ENCODE measurements at regions not wholly inside any gene's neighbourhood (a gene's known extent, or its start where the extent isn't known, plus 50 kb on each side); places are given as distances from the start of the nearest gene placed in this dataset.
"Not testable (repeated sequence)": the region's sequence is repeated elsewhere in the genome, so short reads cannot be mapped to it uniquely, and the experiment has no call there.

DNA sequence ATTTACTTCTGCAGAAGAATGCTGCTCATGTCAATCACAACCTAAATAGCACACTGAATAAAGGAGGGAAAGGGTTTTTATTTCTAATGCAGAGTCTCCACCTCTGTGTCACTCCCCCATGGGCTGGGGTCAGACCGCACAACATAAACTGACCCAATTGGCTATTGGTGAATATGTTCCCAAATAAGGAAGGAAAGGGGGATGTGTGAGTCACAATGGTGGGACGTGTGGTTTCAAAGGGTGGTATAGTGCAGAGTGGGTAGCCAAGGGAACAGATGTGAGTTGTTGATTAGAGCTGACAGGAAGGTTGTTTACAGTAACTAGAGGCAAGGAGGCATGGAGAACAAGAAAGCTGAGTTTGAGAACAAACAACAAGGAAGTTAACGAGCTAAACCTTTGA, 491.8 kb downstream of the ZPLD1 start:
- no peak for DNase-seq (ENCODE audit: extremely low spot score)
- TF ChIP-seq, protein P1, sequence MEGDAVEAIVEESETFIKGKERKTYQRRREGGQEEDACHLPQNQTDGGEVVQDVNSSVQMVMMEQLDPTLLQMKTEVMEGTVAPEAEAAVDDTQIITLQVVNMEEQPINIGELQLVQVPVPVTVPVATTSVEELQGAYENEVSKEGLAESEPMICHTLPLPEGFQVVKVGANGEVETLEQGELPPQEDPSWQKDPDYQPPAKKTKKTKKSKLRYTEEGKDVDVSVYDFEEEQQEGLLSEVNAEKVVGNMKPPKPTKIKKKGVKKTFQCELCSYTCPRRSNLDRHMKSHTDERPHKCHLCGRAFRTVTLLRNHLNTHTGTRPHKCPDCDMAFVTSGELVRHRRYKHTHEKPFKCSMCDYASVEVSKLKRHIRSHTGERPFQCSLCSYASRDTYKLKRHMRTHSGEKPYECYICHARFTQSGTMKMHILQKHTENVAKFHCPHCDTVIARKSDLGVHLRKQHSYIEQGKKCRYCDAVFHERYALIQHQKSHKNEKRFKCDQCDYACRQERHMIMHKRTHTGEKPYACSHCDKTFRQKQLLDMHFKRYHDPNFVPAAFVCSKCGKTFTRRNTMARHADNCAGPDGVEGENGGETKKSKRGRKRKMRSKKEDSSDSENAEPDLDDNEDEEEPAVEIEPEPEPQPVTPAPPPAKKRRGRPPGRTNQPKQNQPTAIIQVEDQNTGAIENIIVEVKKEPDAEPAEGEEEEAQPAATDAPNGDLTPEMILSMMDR (IDR thresholded peaks at IDR 0.05; ENCODE audit: control extremely low read depth, extremely low read depth, low read depth, missing control alignments): no peak
- ChIA-PET POLR2A (no interaction called here), CTCF (interaction anchor here (0.7 to 2.0 kb wide), 3 partner anchors 9 to 18 kb away, joined by 3 to 5 read pairs (median 4); no protein-coding TSS in a partner anchor)

GRCh38 chr3:102933377-102933776, 498.6 kb downstream of the ZPLD1 start:
- ChIA-PET POLR2A (no interaction called here), CTCF (interaction anchor here (0.8 kb wide), 1 partner anchor 12 kb away, joined by 3 read pairs; no protein-coding TSS in a partner anchor)

GRCh38 chr3:102936511-102937045, 501.8 kb downstream of the ZPLD1 start:
- CTCF ChIA-PET: no interaction called here
- TF ChIP-seq, protein P1 (IDR thresholded peaks at IDR 0.05; ENCODE audit: control extremely low read depth, extremely low read depth, low read depth, missing control alignments): no peak
- no peak for DNase-seq (ENCODE audit: extremely low spot score)
- POLR2A ChIA-PET: no interaction called here

More at GRCh38 chr3:102933377-102933776, 498.6 kb downstream of the ZPLD1 start:
- DNase-seq (ENCODE audit: extremely low spot score): no peak
- TF ChIP-seq, protein P1 (IDR thresholded peaks at IDR 0.05; ENCODE audit: control extremely low read depth, extremely low read depth, low read depth, missing control alignments): no peak

- CTCF ChIA-PET: no interaction called here
- POLR2A ChIA-PET: no interaction called here
- no peak for DNase-seq (ENCODE audit: extremely low spot score)
- TF ChIP-seq, protein P1 (IDR thresholded peaks at IDR 0.05; ENCODE audit: control extremely low read depth, extremely low read depth, low read depth, missing control alignments): no peak
Measured at GRCh38 chr3:102941786-102942185, 507.0 kb downstream of the ZPLD1 start.

GRCh38 chr3:102946445-102946844, 511.6 kb downstream of the ZPLD1 start:
- CTCF ChIA-PET; DNase-seq (ENCODE audit: extremely low spot score): not testable (repeated sequence)
- POLR2A ChIA-PET: interaction anchor here (0.7 kb wide), 1 partner anchor 209 kb away, joined by 7 read pairs; no protein-coding TSS in a partner anchor

GRCh38 chr3:102972350-102972749, 537.5 kb downstream of the ZPLD1 start:
- TF ChIP-seq, protein P1 (IDR thresholded peaks at IDR 0.05; ENCODE audit: control extremely low read depth, extremely low read depth, low read depth, missing control alignments): no peak
- POLR2A ChIA-PET: no interaction called here
- no peak for DNase-seq (ENCODE audit: extremely low spot score)
- CTCF ChIA-PET: interaction anchor here (0.7 to 1.7 kb wide), 2 partner anchors 10 to 14 kb away, joined by 3 to 7 read pairs; no protein-coding TSS in a partner anchor

GRCh38 chr3:102974333-102974732, 539.5 kb downstream of the ZPLD1 start:
- TF ChIP-seq, protein P1 (IDR thresholded peaks at IDR 0.05; ENCODE audit: control extremely low read depth, extremely low read depth, low read depth, missing control alignments): no peak
- CTCF ChIA-PET: no interaction called here
- POLR2A ChIA-PET: no interaction called here

More at GRCh38 chr3:102974333-102974732, 539.5 kb downstream of the ZPLD1 start:
- no peak for DNase-seq (ENCODE audit: extremely low spot score)

Measured in GM10248 (cell line).